HAP-1 (cell line): ENCODE measurements at regions not wholly inside any gene's neighbourhood (a gene's known extent, or its start where the extent isn't known, plus 50 kb on each side); places are given as distances from the start of the nearest gene placed in this dataset.
"Not testable (repeated sequence)": the region's sequence is repeated elsewhere in the genome, so short reads cannot be mapped to it uniquely, and the experiment has no call there.

ENCODE experiments used
- DNase-seq, 2 experiments: peaks; one replicate each; pipeline ENCODE4 v3.0.0-alpha.2; 2016 to 2020; ENCODE audit warnings: low spot score in 2 of 2
- H3K27me3 ChIP-seq: fragments of 250-450 bp; sonication (Bioruptor Pico); 2 replicates; pipeline ENCODE4 v1.5.1; 2020; ENCODE audit warnings: low read depth, mild to moderate bottlenecking, moderate library complexity
- H3K36me3 ChIP-seq: fragments of 250-450 bp; sonication (Bioruptor Pico); replicated peaks from 2 replicates; pipeline ENCODE4 v1.5.1; 2020; ENCODE audit warnings: mild to moderate bottlenecking
- H3K4me1 ChIP-seq: fragments of 250-450 bp; sonication (Bioruptor Pico); 2 replicates; pipeline ENCODE4 v1.5.1; 2020; ENCODE audit warnings: mild to moderate bottlenecking
- H3K4me3 ChIP-seq: fragments of 250-450 bp; sonication (Bioruptor Pico); 2 replicates; pipeline ENCODE4 v1.5.1; 2020; ENCODE audit warnings: mild to moderate bottlenecking, moderate library complexity
- H3K9me3 ChIP-seq: fragments of 250-450 bp; sonication (Bioruptor Pico); 2 replicates; pipeline ENCODE4 v1.5.1; 2020; ENCODE audit warnings: mild to moderate bottlenecking, moderate library complexity
- in situ Hi-C: fragments of 300-500 bp; cut with MboI; formaldehyde crosslinking; loops from 3 replicates; pipeline ENCODE4 v1.14.3; 2020; ENCODE audit warnings: low sequenced_read_pairs, inconsistent platforms, mixed read lengths

DNA sequence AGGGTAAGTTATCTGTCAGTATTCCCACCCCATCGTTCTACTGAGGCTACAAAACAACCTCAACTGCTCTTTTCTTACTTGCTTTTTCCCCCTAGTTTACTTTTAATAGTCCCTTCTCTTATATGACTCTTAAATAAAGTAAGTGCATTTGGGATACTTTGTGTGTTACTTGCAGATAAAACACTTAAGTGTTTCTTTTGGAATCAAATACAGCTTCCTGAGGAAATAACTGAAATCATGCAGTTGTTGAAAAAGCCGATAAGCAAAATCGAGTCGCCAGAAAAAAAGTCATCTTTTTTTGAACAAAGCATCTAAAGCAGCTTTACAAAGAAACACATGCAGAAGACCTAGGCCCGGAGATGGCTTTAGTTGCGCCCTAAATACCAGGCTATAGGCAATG lies 53.5 kb upstream of the EPB41L4A start:
- in situ Hi-C loops, result no loop called here
- Histone ChIP-seq H3K4me3 (no peak overlapping the region), H3K36me3 (no peaks in the 10 kb centered on the region), H3K4me1 (no peaks in the 10 kb centered on the region), H3K27me3 (peaks cover 11% of the 10 kb centered on the region; the same call in 1 of the 2 replicates), H3K9me3 (no peaks in the 10 kb centered on the region)
- DNase-seq, result no peak

DNA sequence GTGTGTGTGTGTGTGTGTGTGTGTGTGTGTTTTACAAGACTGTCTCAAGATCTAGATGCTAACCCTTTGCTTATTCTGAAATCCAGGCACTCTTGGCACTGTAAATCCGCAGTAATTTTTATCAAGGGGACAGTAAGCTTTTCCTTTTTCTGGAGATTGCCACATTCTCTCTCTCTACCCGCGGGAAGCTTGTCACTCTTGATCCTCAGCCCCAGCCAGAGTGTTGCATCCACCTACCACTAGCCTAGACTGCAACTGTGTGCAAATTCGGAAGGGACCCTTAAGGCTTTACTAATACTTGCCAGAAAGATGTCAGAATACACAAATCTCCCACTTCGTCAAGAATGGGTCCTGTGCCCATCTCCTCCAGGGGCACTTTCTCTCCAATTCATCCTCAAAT lies 54.9 kb upstream of the EPB41L4A start:
- Histone ChIP-seq H3K4me3 (no peak overlapping the region), H3K27me3 (peaks cover 11% of the 10 kb centered on the region; the same call in 1 of the 2 replicates), H3K4me1 (no peaks in the 10 kb centered on the region), H3K9me3 (no peaks in the 10 kb centered on the region), H3K36me3 (no peaks in the 10 kb centered on the region)
- in situ Hi-C loops, result no loop called here
- DNase-seq, result no peak

DNA sequence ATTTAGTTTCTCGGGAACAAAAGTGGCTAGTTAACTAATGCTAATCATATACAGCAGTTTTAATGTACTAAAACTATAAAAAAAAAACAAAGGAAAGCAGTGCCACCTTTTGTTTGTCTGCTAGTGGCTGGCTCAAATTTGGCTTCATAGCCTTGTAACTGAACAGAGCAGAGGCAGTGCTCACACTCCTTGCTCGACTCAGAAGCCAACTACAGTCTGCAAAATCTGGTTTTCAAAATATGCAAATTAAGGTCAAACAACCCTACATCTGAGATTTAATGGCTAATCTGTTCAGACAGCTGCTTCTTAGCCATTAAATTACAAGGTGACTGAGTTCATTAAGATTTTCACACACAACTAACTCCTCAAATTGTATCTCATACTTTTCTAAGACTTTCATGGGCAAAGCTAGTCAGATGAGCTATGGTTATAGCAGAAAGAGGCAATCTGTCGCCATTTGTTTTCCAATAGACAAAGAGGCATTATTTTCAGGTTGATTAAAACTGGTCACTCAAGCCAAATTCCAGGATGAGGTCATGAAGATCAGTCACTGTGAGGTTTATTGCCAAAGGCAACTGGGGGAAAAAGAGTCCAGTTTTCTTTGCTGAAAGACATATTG lies 56.8 kb upstream of the EPB41L4A start:
- no peaks in the 10 kb centered on the region for H3K36me3 ChIP-seq
- in situ Hi-C loops, result no loop called here
- no peak overlapping the region for H3K4me3 ChIP-seq
- H3K4me1 ChIP-seq, result no peaks in the 10 kb centered on the region
- H3K27me3 ChIP-seq, result peaks cover 11% of the 10 kb centered on the region; the same call in 1 of the 2 replicates
- H3K9me3 ChIP-seq, result no peaks in the 10 kb centered on the region
- no peak for DNase-seq

DNA sequence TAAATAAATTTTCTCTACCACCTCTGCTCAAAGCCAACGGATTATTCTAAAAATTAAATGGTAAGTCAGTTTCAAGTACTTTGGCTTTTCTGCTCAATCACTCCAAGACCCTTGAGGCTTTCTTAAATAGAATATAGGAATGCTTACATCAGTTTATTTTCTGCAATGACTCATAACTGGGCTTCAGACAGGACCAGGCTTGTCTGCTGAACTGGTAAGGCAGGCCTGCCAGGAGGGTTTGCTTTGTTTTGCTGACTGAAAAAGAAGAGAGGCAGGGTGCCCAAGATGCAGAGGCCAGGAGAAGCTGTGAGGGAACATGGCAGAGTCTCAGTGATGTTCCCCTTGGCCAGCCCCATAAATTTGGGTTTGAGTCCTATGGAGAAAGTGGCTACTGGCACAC lies 60.3 kb upstream of the EPB41L4A start:
- DNase-seq, result no peak
- Histone ChIP-seq H3K4me1 (no peaks in the 10 kb centered on the region), H3K9me3 (no peaks in the 10 kb centered on the region), H3K27me3 (no peaks in the 10 kb centered on the region), H3K4me3 (no peak overlapping the region), H3K36me3 (no peaks in the 10 kb centered on the region)
- in situ Hi-C loops, result no loop called here

DNA sequence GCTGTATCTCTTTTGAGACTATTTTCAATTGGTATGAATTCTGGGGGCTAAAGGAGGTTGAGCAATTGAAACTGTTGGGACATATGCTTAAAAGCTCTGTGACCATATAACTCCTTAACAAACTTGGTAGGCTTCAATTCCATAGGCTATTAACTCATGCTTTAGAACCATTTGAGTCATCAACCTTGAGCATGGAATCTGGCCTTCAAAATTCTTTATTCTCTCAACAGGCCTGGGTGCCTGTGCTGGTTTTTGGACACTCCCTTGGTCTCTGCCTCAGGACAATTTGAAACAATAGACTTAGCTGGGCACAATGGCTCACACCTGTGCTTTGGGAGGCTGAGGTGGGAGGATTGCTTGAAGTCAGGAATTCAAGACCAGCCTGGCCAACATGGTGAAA lies 61.4 kb upstream of the EPB41L4A start:
- Histone ChIP-seq H3K4me3 (no peak overlapping the region), H3K36me3 (no peaks in the 10 kb centered on the region), H3K9me3 (no peaks in the 10 kb centered on the region), H3K27me3 (no peaks in the 10 kb centered on the region), H3K4me1 (no peaks in the 10 kb centered on the region)
- DNase-seq, result no peak
- in situ Hi-C loops, result no loop called here

DNA sequence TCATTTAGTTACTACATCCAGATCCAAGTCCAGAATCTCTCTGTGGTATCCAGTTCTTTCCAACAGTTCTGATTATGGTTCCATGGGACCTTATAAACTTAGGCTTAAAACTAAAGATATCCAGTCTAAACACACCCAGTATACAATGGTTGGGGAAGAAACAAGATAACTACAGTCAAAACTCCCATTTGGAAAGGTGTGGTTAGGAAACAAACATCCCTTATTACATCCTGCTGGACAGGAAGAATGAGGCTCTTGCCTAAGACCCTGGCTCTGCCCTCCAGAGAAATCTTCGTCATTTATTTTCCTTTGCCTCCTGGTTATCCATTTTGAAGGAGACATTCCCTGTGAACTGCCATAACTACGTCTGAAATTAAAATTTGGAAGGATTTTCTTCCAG lies 64.6 kb upstream of the EPB41L4A start:
- Histone ChIP-seq H3K9me3 (no peaks in the 10 kb centered on the region), H3K27me3 (no peaks in the 10 kb centered on the region), H3K4me3 (no peak overlapping the region), H3K36me3 (no peaks in the 10 kb centered on the region), H3K4me1 (no peaks in the 10 kb centered on the region)
- in situ Hi-C loops, result no loop called here
- DNase-seq, result no peak

DNA sequence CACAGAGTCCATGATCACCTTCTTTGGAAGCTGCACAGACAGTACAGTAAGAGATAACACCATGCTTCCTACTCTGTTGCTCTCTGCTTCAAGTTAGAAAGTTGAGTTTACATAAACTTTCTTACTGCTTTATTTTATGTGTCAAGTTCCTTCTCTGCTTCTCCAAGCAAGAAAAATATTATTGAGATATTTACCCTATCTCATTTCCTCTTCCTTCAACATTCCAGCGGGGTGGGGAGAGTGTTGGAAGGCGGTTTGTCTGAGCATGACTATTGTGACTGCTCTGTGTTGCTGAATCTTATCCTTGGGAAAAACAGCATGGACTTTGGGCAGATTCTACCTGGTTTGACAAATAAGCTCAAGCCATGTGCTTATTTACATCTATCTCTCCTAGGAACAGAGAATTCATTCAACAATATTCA lies 66.9 kb upstream of the EPB41L4A start:
- in situ Hi-C loops, result no loop called here

DNA sequence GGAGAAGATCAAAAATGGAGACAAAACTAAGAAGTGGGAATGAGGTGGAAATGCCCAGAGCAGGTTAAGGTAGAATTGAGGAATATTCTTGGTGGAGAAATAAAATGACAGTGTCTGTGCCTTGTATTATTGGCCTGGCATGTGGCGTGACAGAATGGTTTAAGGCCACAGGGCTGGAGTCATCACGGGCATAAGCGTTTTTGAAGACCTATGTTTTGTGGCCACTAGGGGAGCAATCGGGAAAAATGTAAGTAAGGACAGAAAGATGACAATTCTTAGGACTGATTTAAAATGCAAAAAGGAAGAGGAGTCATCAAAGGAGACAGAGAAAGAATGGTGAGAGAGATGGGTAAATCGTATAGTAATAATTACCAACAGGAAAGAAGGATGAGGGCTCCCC lies 72.2 kb upstream of the EPB41L4A start:
- DNase-seq, result peak; percentile 21 to 22
- Histone ChIP-seq H3K4me1 (no peaks in the 10 kb centered on the region), H3K36me3 (no peaks in the 10 kb centered on the region), H3K9me3 (no peaks in the 10 kb centered on the region), H3K4me3 (no peak overlapping the region), H3K27me3 (peaks cover 2% of the 10 kb centered on the region; the same call in 1 of the 2 replicates)
- in situ Hi-C loops, result no loop called here

More for the DNA sequence above, 66.9 kb upstream of the EPB41L4A start:
- H3K4me1 ChIP-seq, result no peaks in the 10 kb centered on the region
- H3K27me3 ChIP-seq, result no peaks in the 10 kb centered on the region
- DNase-seq, result no peak
- H3K9me3 ChIP-seq, result no peaks in the 10 kb centered on the region
- no peaks in the 10 kb centered on the region for H3K36me3 ChIP-seq
- H3K4me3 ChIP-seq, result no peak overlapping the region

DNA sequence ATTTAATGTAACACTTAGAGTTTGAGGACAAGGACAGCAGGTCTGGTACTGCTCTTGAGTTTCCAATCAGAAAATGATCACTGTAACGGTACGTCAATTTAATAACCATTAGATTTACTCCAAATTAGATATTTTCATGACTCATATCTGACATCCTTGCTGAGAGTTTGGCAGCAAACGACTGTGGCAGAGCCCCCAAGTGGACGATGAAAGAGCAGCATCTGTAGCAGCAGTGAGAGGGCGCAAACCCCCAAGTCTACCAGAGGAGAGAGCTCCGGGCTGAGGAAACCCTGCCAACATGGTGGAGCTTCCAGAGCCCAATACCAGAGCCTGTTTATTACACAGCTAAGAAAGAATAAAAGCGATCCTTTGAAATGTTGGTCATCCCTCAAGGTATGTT lies 73.2 kb upstream of the EPB41L4A start:
- DNase-seq, result peak; percentile 48 to 70
- in situ Hi-C loops, result no loop called here
- peaks cover 2% of the 10 kb centered on the region; the same call in 1 of the 2 replicates for H3K27me3 ChIP-seq
- H3K4me3 ChIP-seq, result no peak overlapping the region
- H3K4me1 ChIP-seq, result no peaks in the 10 kb centered on the region
- no peaks in the 10 kb centered on the region for H3K9me3 ChIP-seq
- H3K36me3 ChIP-seq, result no peaks in the 10 kb centered on the region

DNA sequence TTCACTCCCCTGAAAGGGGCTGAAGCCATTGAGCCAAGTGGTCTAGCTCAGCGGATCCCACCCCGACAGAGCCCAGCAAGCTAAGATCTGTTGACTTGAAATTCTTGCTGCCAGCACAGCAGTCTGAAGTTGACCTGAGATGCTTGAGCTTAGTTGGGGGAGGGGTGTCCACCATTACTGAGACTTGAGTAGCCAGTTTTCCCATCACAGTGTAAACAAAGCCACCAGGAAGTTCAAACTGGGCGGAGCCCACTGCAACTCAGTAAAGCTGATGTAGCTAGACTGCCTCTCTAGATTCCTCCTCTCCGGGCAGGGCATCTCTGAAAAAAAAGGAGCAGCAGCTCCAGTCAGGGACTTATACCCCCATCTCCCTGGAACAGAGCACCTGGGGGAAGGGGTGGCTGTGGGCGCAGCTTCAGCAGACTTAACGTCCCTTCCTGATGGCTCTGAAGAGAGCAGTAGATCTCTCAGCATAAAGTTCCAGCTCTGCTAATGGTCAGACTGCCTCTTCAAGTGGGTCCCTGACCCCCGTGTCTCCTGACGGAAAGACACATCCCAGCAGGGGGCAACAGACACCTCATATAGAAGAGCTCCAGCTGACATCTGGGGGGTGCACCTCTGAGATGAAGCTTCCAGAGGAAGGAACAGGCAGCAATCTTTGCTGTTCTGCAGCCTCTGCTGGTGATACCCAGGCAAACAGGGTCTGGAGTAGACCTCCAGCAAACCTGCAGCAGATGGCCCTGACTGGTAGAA lies 84.8 kb upstream of the EPB41L4A start:
- H3K4me3 ChIP-seq, H3K9me3 ChIP-seq, DNase-seq, H3K4me1 ChIP-seq, in situ Hi-C loops, H3K27me3 ChIP-seq, H3K36me3 ChIP-seq: not testable (repeated sequence)

DNA sequence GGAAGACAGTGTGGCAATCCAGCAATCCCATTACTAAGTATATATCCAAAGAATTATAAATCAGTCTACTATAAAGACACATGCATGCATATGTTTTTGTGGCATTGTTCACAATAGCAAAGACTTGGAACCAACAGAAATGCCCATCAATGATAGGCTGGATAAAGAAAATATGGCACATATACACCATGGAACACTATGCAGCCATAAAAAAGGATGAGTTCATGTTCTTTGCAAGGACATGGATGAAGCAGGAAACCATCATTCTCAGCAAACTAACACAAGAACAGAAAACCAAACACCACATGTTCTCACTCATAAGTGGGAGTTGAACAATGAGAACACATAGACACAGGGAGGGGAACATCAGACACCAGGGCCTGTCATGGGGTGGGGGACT lies 90.0 kb upstream of the EPB41L4A start:
- DNase-seq, in situ Hi-C loops, H3K27me3 ChIP-seq, H3K36me3 ChIP-seq, H3K4me3 ChIP-seq, H3K9me3 ChIP-seq, H3K4me1 ChIP-seq: not testable (repeated sequence)

DNA sequence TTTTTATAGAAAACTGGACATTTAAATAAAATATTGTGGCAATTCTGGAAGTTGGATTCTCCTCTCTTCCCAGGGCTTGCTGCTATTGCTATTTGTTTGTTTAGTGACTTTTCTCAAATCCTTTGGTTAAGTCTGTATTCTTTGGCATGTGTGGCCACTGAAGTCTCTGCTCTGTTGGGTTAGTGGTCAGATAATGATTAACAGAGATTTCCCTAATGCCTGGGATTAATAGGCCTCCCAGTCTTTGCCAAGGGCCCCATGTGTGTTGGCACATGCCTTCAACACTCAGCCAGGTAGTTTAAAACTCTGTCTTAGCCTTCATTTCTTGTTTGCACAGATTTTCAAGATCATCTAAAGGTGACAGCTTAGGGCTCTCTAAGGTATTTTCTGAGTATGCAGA lies 92.8 kb upstream of the EPB41L4A start:
- Histone ChIP-seq H3K9me3 (no peaks in the 10 kb centered on the region), H3K4me3 (no peak overlapping the region), H3K4me1 (no peaks in the 10 kb centered on the region), H3K27me3 (no peaks in the 10 kb centered on the region), H3K36me3 (no peaks in the 10 kb centered on the region)
- in situ Hi-C loops, result no loop called here
- no peak for DNase-seq

DNA sequence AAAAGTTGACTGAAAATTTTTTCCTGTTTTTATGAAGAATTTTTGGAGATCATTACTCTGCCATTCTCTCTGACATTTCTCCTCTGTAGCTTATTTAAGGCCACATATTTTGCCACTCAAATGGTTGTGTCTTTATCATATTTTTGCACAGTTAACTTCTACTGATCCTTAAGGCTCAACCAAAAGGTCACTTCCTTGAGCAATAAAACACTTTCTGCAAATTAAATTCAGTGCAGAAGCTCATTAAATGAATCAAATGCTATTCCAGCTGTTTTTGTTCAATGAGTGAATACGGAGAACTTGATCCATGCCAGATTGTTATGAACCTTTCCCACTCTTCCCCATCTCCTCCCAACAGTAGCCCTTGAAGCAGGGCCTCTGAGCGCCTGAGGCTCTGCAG lies 93.8 kb upstream of the EPB41L4A start:
- Histone ChIP-seq H3K27me3 (no peaks in the 10 kb centered on the region), H3K9me3 (no peaks in the 10 kb centered on the region), H3K4me1 (no peaks in the 10 kb centered on the region), H3K4me3 (no peak overlapping the region), H3K36me3 (no peaks in the 10 kb centered on the region)
- in situ Hi-C loops, result no loop called here
- DNase-seq, result no peak

DNA sequence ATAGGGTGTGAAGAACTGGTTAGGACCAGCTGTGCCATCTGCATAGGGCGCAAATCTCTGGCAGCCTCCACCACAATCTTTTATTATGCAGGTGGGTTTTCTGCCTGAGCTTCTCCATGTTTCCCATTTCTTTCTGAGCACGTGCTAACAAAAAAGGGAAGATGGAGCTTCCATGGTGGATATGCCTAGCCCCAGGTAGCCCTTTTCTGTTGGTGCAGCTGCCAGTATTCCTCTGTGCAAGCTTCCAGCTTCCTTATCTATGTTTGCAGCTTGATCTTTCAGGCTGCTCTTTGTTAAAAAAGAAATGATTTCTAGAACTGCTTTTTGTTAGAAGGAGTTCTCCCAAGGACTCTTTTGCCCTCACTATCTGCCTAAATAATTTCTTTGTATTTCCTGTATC lies 95.0 kb upstream of the EPB41L4A start:
- Histone ChIP-seq H3K27me3 (no peaks in the 10 kb centered on the region), H3K9me3 (no peaks in the 10 kb centered on the region), H3K4me1 (no peaks in the 10 kb centered on the region), H3K36me3 (no peaks in the 10 kb centered on the region), H3K4me3 (no peak overlapping the region)
- DNase-seq, result no peak
- in situ Hi-C loops, result no loop called here
